Brain microvascular endothelial cell (primary cell): ENCODE measurements at regions not wholly inside any gene's neighbourhood (a gene's known extent, or its start where the extent isn't known, plus 50 kb on each side); places are given as distances from the start of the nearest gene placed in this dataset.

Source experiments
- DNase-seq: peaks from one replicate; pipeline ENCODE4 v3.0.0-alpha.2; 2020
- H3K27ac ChIP-seq: fragments of 250-450 bp; sonication (Bioruptor Pico); 2 replicates; pipeline ENCODE4 v1.5.1; 2020; ENCODE audit warnings: mild to moderate bottlenecking, moderate library complexity
- H3K27me3 ChIP-seq: fragments of 250-450 bp; sonication (Bioruptor Pico); replicated peaks from 2 replicates; pipeline ENCODE4 v1.5.1; 2020; ENCODE audit warnings: mild to moderate bottlenecking
- H3K36me3 ChIP-seq: fragments of 250-450 bp; sonication (Bioruptor Pico); replicated peaks from 2 replicates; pipeline ENCODE4 v1.5.1; 2020; ENCODE audit warnings: mild to moderate bottlenecking
- H3K4me3 ChIP-seq: 2 replicates; pipeline ENCODE4 v1.5.1; 2011; ENCODE audit warnings: low read depth, mild to moderate bottlenecking, control low read depth, low read length, moderate library complexity
- in situ Hi-C: cut with HindIII; loops from 2 replicates; pipeline ENCODE4 v1.10.0; 2017; ENCODE audit warnings: low sequenced_read_pairs, low pct_ligation_motif_present
- TF ChIP-seq, protein P1 (sequence below): IDR thresholded peaks from 2 replicates; pipeline ENCODE4 v1.5.1; 2011; ENCODE audit warnings: low read depth, mild to moderate bottlenecking, moderate library complexity, low read length, control low read depth, inconsistent platforms; ENCODE audit errors: missing control alignments

DNA sequence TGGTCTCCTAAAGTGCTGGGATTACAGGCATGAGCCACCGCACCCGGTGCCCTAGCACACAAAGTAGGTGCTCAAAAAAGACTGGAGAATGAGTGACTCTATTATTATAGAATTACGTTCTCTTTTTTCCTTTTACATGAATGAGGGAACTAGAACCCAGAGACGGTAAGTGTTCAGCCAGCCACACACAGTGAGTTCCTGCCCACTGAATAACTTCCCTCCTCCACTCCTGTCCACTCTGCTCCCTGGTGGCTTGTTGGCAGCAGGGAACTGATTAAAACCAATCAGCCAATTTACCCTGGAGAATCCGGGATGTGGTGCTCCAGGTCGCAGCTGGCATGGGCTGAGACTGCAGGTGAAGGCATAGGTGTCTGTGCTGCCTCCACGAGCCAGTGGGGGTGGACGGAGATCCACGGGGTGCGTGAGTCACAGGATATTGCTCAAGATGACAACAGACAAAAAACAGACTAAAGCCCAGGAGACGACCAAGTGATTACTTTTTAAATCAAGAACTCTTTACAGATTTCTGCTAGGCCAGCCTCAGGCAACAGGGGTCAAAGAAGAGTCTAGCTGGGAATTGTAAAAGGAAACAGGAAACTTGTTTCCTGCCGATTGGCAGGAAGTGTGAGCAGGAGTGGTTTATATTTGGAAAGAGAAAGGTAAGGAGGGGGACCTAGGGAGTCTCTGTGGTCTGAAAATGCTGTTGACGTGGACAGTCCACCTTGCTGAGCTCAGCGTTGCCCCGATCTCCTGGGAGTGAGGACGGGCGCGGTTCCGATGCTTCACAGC is 95.2 kb upstream of the TP53I11 start:
- peak; percentile 39 for DNase-seq
- TF ChIP-seq, protein P1, sequence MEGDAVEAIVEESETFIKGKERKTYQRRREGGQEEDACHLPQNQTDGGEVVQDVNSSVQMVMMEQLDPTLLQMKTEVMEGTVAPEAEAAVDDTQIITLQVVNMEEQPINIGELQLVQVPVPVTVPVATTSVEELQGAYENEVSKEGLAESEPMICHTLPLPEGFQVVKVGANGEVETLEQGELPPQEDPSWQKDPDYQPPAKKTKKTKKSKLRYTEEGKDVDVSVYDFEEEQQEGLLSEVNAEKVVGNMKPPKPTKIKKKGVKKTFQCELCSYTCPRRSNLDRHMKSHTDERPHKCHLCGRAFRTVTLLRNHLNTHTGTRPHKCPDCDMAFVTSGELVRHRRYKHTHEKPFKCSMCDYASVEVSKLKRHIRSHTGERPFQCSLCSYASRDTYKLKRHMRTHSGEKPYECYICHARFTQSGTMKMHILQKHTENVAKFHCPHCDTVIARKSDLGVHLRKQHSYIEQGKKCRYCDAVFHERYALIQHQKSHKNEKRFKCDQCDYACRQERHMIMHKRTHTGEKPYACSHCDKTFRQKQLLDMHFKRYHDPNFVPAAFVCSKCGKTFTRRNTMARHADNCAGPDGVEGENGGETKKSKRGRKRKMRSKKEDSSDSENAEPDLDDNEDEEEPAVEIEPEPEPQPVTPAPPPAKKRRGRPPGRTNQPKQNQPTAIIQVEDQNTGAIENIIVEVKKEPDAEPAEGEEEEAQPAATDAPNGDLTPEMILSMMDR: no peak
- in situ Hi-C loops: no loop called here
- Histone ChIP-seq H3K27me3 (no peaks in the 10 kb centered on the region), H3K36me3 (no peaks in the 10 kb centered on the region), H3K4me3 (no peak overlapping the region), H3K27ac (no peak overlapping the region)

DNA sequence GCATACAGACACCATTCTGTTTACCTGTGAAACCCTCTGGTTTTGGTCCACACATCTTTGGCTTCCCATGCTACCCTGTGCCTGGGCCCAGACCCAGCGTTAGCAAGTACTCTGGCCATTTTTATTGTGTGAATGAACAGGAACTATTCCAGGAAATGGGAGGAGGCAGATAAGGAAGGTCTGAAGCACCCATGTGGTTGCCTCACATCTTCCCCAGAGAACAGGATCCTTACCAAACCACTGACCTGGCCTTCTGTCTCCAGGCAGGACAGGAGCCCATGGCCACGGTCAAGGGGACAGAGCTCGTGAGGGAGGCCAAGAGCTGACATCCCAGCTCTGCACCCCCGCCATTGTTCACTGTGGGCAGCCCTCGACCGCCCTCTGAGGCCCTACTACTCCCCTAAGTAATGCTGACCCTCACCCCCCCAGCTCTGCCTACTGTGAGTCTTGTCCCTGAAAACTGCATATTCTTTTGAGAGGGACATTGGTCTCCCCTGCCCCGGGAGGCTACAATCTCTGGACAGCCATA is 97.7 kb upstream of the TP53I11 start:
- in situ Hi-C loops: no loop called here
- H3K27me3 ChIP-seq: no peaks in the 10 kb centered on the region
- no peaks in the 10 kb centered on the region for H3K36me3 ChIP-seq
- TF ChIP-seq, protein P1: no peak
- H3K4me3 ChIP-seq: no peak overlapping the region
- no peak overlapping the region for H3K27ac ChIP-seq
- DNase-seq: no peak

DNA sequence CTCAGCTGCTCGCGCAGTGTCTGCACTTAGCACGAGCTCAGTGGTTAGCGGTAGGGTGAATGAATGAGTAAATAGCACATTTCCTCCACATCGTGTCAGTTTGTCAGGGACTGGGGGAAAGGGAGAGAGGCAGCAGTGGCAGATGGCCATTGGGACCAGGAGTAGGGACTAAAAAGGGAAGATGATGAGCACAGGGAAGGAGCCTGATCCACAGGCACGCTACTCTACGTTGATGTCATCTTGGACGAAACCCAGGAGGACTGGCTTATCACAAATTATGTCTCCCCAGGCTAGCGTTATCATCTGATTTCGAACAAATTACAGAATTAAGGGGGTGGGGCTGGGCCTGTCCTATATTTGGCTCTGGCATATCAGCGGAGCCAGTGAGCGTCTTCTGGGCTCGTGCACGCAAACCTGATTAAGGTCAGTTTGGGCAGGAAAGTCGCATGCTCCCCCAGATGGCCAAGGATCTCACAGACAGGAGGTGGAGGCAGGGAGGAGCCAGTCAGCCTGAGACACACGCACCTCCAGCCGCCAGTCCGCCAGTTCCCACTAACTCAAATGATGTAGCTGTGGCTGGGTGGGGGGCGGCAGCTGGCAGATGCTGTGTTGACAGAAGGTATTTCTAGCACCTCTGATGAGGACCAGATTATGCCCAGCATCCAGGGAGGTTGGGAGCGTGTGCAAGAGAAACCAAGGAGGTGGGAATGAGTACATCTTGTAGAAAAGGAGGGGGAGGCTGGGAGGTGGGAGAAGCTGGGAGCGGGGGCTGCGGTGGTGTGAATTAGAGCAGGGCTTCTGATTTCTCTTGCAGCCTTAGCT is 97.4 kb upstream of the PRDM11 start:
- no peaks in the 10 kb centered on the region for H3K36me3 ChIP-seq
- no peak for DNase-seq
- H3K27ac ChIP-seq: no peak overlapping the region
- no peaks in the 10 kb centered on the region for H3K27me3 ChIP-seq
- TF ChIP-seq, protein P1: no peak
- H3K4me3 ChIP-seq: no peak overlapping the region
- in situ Hi-C loops: no loop called here

DNA sequence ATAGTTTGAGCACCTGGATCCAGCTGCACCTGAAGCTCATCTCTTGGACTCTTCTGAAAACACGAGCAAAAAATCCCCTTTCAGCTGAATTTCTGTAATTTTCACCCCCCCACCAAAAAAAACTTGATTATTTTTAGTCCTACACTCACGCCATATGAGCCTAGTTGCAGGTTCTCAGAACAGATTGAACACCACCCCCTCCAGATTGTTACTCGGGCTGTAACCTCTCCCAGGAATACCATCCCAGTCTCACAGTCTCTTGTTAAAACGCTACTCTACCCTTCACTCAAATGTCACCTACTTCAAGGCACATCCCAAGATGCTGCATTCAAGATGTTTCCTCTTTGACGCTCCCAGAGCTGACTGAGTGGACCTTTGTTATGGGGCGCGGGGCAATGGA is 96.3 kb upstream of the PRDM11 start:
- in situ Hi-C loops: no loop called here

DNA sequence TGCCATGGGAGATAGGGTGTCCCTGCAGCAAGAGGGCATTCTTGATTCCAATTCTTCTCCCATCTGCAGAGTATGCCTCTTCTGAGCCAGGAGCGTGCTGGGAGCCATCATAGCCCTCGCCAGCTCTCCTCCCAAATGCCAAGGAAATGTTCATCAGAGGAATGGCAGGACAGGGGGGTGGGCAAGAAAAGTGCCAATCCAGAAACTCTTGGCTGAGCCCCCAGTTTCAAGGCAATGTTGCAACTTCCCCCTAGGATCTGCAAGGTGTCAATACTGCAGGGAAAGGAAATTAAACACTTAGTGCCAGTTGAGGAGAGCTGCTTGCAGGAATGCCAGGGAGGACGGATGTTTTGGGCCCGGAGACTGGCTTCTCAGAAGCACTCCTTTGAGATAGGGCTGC is 94.8 kb upstream of the PRDM11 start:
- in situ Hi-C loops: no loop called here
- Histone ChIP-seq H3K27me3 (no peaks in the 10 kb centered on the region), H3K4me3 (no peak overlapping the region), H3K36me3 (no peaks in the 10 kb centered on the region), H3K27ac (no peak overlapping the region)
- no peak for DNase-seq
- TF ChIP-seq, protein P1: no peak

More for the DNA sequence above, 96.3 kb upstream of the PRDM11 start:
- Histone ChIP-seq H3K36me3 (no peaks in the 10 kb centered on the region), H3K4me3 (no peak overlapping the region), H3K27ac (no peak overlapping the region), H3K27me3 (no peaks in the 10 kb centered on the region)
- no peak for DNase-seq
- TF ChIP-seq, protein P1: no peak
